Neural cell (in vitro differentiated cells): ENCODE measurements at regions not wholly inside any gene's neighbourhood (a gene's known extent, or its start where the extent isn't known, plus 50 kb on each side); places are given as distances from the start of the nearest gene placed in this dataset.

ENCODE experiments used
- H2AFZ ChIP-seq: fragments of 200-600, 300-800 bp; sonication (generic), shearing (Covaris generic); 2 replicates; pipeline ENCODE4 v1.6.0; 2014; ENCODE audit warnings: low read depth, mild to moderate bottlenecking, antibody characterized with exemption, low read length, moderate library complexity
- H3F3A ChIP-seq: fragments of 200-600 bp; shearing (Covaris generic); 2 replicates; pipeline ENCODE4 v1.6.1; 2016; ENCODE audit warnings: mild to moderate bottlenecking, moderate library complexity, mixed read lengths, antibody characterized with exemption, low read length; ENCODE audit not compliant: insufficient read depth, poor library complexity, severe bottlenecking
- H3K27ac ChIP-seq: fragments of 200-600, 300-800 bp; sonication (generic), shearing (Covaris generic); 2 replicates; pipeline ENCODE4 v1.5.1; 2014; ENCODE audit warnings: mild to moderate bottlenecking, low read length, moderate library complexity
- H3K27me3 ChIP-seq: fragments of 300-800, 200-600 bp; sonication (generic), shearing (Covaris generic); 2 replicates; pipeline ENCODE4 v1.6.0; 2014; ENCODE audit warnings: mild to moderate bottlenecking, low read depth, low read length, moderate library complexity; ENCODE audit not compliant: insufficient read depth
- H3K36me3 ChIP-seq: fragments of 300-800, 200-600 bp; sonication (generic), shearing (Covaris generic); 2 replicates; pipeline ENCODE4 v1.5.1; 2014; ENCODE audit warnings: mild to moderate bottlenecking, antibody characterized with exemption, low read length, moderate library complexity; ENCODE audit not compliant: insufficient read depth
- H3K4me2 ChIP-seq: fragments of 300-800, 200-600 bp; sonication (generic), shearing (Covaris generic); 2 replicates; pipeline ENCODE4 v1.6.0; 2014; ENCODE audit warnings: mild to moderate bottlenecking, low read length
- H3K4me3 ChIP-seq: fragments of 300-800, 200-600 bp; sonication (generic), shearing (Covaris generic); 2 replicates; pipeline ENCODE4 v1.5.1; 2014; ENCODE audit warnings: mild to moderate bottlenecking, low read length, moderate library complexity
- H3K79me2 ChIP-seq: fragments of 200-600 bp; shearing (Covaris generic); replicated peaks from 2 replicates; pipeline ENCODE4 v1.6.0; 2014; ENCODE audit warnings: mild to moderate bottlenecking, low read length, moderate library complexity; ENCODE audit not compliant: insufficient read depth
- H3K9ac ChIP-seq: fragments of 300-800, 200-600 bp; sonication (generic), shearing (Covaris generic); 2 replicates; pipeline ENCODE4 v1.6.1; 2016; ENCODE audit warnings: mild to moderate bottlenecking, low read length, mixed read lengths
- H3K9me2 ChIP-seq: fragments of 200-600 bp; shearing (Covaris generic); 2 replicates; pipeline ENCODE4 v1.6.1; 2016; ENCODE audit warnings: mild to moderate bottlenecking, low read length, mixed read lengths; ENCODE audit not compliant: insufficient read depth
- H3K9me3 ChIP-seq: fragments of 200-600, 300-800 bp; sonication (generic), shearing (Covaris generic); 2 replicates; pipeline ENCODE4 v1.6.1; 2016; ENCODE audit warnings: mild to moderate bottlenecking, mixed run types, low read length, moderate library complexity, mixed read lengths
- H4K20me1 ChIP-seq: fragments of 200-600 bp; shearing (Covaris generic); 2 replicates; pipeline ENCODE4 v1.6.1; 2016; ENCODE audit warnings: mild to moderate bottlenecking, mixed run types; ENCODE audit not compliant: insufficient read depth
- EP300 ChIP-seq: fragments of 450-650 bp; conservative IDR thresholded peaks from 2 replicates; pipeline ENCODE4 v1.6.1; 2014; ENCODE audit warnings: antibody characterized with exemption, mild to moderate bottlenecking, moderate library complexity; ENCODE audit not compliant: poor library complexity, severe bottlenecking
- EZH2 ChIP-seq: fragments of 200-600, 300-800 bp; shearing (Covaris generic), sonication (generic); IDR thresholded peaks from 2 replicates; pipeline ENCODE4 v1.6.1; 2014; ENCODE audit warnings: antibody characterized with exemption, low read length, borderline replicate concordance, mild to moderate bottlenecking; ENCODE audit not compliant: insufficient read depth, poor library complexity, severe bottlenecking
- MXI1 ChIP-seq: fragments of 450-650 bp; conservative IDR thresholded peaks from 2 replicates; pipeline ENCODE4 v1.6.1; 2014; ENCODE audit warnings: antibody characterized with exemption, mild to moderate bottlenecking; ENCODE audit not compliant: poor library complexity, severe bottlenecking
- POLR2AphosphoS5 ChIP-seq: IDR thresholded peaks from 2 replicates; pipeline ENCODE4 v1.6.1; 2012
- RAD21 ChIP-seq: fragments of 450-650 bp; conservative IDR thresholded peaks from 2 replicates; pipeline ENCODE4 v1.6.1; 2014; ENCODE audit warnings: antibody characterized with exemption, mild to moderate bottlenecking, moderate library complexity
- SMC3 ChIP-seq: fragments of 450-650 bp; conservative IDR thresholded peaks from 2 replicates; pipeline ENCODE4 v1.6.1; 2014; ENCODE audit warnings: antibody characterized with exemption, mild to moderate bottlenecking, moderate library complexity; ENCODE audit not compliant: poor library complexity
- TAF1 ChIP-seq: IDR thresholded peaks from 2 replicates; pipeline ENCODE4 v1.6.1; 2012; ENCODE audit warnings: low read depth
- TF ChIP-seq, protein P1 (sequence below): fragments of 450-650 bp; IDR thresholded peaks from 2 replicates; pipeline ENCODE4 v1.5.1; 2014; ENCODE audit warnings: antibody characterized with exemption, mild to moderate bottlenecking, moderate library complexity; ENCODE audit not compliant: poor library complexity, severe bottlenecking
- TF ChIP-seq, protein P2 (sequence below): IDR thresholded peaks from 2 replicates; pipeline ENCODE4 v1.6.1; 2012; ENCODE audit warnings: borderline replicate concordance

DNA sequence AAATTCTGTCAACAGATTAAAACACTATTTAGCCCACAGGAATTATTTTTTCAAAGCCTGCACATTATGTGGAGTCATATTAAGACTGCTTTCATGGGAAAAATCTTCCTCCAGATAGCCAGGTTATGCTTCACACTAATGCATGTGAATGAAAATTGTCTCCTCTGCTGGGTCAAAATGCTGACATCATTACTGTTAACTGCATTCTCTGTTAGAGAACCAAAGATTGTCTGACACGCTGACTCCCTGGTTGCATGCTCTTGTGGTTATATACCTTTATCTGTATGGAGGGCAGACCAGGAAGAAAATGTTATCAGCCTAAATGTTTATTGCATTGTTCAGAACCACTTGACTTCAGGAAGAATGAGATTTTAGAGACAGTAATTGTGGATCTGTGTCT is 432.2 kb upstream of the MDGA2 start:
- Histone ChIP-seq H3K79me2 (no peaks in the 10 kb centered on the region), H3K9ac (no peak overlapping the region), H3K9me2 (no peaks in the 10 kb centered on the region), H3K36me3 (no peaks in the 10 kb centered on the region), H3K9me3 (no peaks in the 10 kb centered on the region), H3K4me3 (no peak overlapping the region), H3K27me3 (no peaks in the 10 kb centered on the region), H2AFZ (no peak overlapping the region), H3F3A (no peaks in the 10 kb centered on the region), H3K4me2 (no peak overlapping the region), H3K27ac (no peak overlapping the region), H4K20me1 (no peaks in the 10 kb centered on the region)
- TF ChIP-seq, protein P1, sequence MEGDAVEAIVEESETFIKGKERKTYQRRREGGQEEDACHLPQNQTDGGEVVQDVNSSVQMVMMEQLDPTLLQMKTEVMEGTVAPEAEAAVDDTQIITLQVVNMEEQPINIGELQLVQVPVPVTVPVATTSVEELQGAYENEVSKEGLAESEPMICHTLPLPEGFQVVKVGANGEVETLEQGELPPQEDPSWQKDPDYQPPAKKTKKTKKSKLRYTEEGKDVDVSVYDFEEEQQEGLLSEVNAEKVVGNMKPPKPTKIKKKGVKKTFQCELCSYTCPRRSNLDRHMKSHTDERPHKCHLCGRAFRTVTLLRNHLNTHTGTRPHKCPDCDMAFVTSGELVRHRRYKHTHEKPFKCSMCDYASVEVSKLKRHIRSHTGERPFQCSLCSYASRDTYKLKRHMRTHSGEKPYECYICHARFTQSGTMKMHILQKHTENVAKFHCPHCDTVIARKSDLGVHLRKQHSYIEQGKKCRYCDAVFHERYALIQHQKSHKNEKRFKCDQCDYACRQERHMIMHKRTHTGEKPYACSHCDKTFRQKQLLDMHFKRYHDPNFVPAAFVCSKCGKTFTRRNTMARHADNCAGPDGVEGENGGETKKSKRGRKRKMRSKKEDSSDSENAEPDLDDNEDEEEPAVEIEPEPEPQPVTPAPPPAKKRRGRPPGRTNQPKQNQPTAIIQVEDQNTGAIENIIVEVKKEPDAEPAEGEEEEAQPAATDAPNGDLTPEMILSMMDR, result no peak
- TF ChIP-seq EP300 (peak; percentile 68), RAD21 (no peak), SMC3 (no peak), POLR2AphosphoS5 (peak; percentile 28), EZH2 (no peak), MXI1 (no peak), TAF1 (no peak)
- TF ChIP-seq, protein P2, sequence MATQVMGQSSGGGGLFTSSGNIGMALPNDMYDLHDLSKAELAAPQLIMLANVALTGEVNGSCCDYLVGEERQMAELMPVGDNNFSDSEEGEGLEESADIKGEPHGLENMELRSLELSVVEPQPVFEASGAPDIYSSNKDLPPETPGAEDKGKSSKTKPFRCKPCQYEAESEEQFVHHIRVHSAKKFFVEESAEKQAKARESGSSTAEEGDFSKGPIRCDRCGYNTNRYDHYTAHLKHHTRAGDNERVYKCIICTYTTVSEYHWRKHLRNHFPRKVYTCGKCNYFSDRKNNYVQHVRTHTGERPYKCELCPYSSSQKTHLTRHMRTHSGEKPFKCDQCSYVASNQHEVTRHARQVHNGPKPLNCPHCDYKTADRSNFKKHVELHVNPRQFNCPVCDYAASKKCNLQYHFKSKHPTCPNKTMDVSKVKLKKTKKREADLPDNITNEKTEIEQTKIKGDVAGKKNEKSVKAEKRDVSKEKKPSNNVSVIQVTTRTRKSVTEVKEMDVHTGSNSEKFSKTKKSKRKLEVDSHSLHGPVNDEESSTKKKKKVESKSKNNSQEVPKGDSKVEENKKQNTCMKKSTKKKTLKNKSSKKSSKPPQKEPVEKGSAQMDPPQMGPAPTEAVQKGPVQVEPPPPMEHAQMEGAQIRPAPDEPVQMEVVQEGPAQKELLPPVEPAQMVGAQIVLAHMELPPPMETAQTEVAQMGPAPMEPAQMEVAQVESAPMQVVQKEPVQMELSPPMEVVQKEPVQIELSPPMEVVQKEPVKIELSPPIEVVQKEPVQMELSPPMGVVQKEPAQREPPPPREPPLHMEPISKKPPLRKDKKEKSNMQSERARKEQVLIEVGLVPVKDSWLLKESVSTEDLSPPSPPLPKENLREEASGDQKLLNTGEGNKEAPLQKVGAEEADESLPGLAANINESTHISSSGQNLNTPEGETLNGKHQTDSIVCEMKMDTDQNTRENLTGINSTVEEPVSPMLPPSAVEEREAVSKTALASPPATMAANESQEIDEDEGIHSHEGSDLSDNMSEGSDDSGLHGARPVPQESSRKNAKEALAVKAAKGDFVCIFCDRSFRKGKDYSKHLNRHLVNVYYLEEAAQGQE, result no peak

DNA sequence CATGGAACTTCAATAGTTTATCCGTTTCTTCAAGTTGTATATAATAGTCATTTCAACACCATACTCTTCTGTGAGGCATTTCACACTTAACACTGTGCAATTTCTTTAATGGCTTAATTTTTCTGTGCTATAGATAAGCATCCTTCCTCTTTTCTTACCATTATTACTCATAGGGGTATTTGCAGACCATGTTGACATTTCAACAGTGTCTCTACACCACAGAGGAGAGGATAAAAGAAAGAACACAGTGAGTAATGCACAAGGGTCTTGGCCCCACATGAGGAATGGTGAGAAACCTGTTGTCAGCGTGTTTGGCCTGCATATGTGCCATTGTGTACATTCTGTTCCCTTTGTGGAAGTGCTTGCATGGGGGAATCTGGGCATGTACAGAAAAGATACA is 421.5 kb upstream of the MDGA2 start:
- Histone ChIP-seq H4K20me1 (no peaks in the 10 kb centered on the region), H3K9me3 (no peaks in the 10 kb centered on the region), H3K9me2 (no peaks in the 10 kb centered on the region), H3K27me3 (no peaks in the 10 kb centered on the region), H3K4me3 (no peak overlapping the region), H3K36me3 (no peaks in the 10 kb centered on the region), H3F3A (no peaks in the 10 kb centered on the region), H3K79me2 (no peaks in the 10 kb centered on the region), H2AFZ (no peak overlapping the region), H3K4me2 (no peak overlapping the region), H3K9ac (no peak overlapping the region), H3K27ac (no peak overlapping the region)
- TF ChIP-seq EP300 (no peak), POLR2AphosphoS5 (no peak)
- TF ChIP-seq, protein P1, result no peak
